ENCODE measurements at regions not wholly inside any gene's neighbourhood (a gene's known extent, or its start where the extent isn't known, plus 50 kb on each side); places are given as distances from the start of the nearest gene placed in this dataset.

- TF ChIP-seq GATA3 (IDR thresholded peaks at IDR 0.05; ENCODE audit: low read depth, low read length): no peak
- TF ChIP-seq GATA2 (IDR thresholded peaks at IDR 0.05; ENCODE audit: low read depth, low read length): no peak
Observed at GRCh38 chr4:117135634-117136354, 50.4 kb upstream of the TRAM1L1 start.

GRCh38 chr4:117137145-117137544 lies 51.8 kb upstream of the TRAM1L1 start:
- no peak for TF ChIP-seq GATA3 (IDR thresholded peaks at IDR 0.05; ENCODE audit: low read depth, low read length)

GRCh38 chr4:117154251-117154650 lies 68.9 kb upstream of the TRAM1L1 start:
- TF ChIP-seq GATA3 (IDR thresholded peaks at IDR 0.05; ENCODE audit: low read depth, low read length) (no peak), GATA2 (IDR thresholded peaks at IDR 0.05; ENCODE audit: low read depth, low read length) (no peak)

DNA sequence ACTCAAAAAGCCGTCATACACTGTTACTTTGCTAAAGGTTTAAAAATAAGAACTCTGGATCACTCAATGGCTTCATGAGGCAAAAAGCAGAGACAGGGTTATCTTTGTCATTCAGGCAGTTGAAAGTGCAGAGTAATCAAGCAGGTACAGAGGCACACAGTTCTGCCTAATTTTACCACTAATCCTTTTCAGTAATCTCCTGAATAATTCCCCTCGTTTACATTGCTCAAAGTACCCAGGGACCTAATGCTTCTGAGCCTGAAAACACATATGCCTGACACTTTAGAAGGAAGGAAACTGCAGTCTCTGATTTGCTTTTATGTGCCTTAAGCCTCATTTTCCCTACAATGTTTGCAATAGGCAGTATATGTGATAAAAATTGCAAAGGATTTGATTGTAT lies 71.4 kb upstream of the TRAM1L1 start:
- TF ChIP-seq GATA2 (IDR thresholded peaks at IDR 0.05; ENCODE audit: low read depth, low read length) (no peak), GATA3 (IDR thresholded peaks at IDR 0.05; ENCODE audit: low read depth, low read length) (no peak)

- no peak for TF ChIP-seq GATA2 (IDR thresholded peaks at IDR 0.05; ENCODE audit: low read depth, low read length)
- TF ChIP-seq GATA3 (IDR thresholded peaks at IDR 0.05; ENCODE audit: low read depth, low read length): no peak
Observed at GRCh38 chr4:117157360-117157759, 72.0 kb upstream of the TRAM1L1 start.

DNA sequence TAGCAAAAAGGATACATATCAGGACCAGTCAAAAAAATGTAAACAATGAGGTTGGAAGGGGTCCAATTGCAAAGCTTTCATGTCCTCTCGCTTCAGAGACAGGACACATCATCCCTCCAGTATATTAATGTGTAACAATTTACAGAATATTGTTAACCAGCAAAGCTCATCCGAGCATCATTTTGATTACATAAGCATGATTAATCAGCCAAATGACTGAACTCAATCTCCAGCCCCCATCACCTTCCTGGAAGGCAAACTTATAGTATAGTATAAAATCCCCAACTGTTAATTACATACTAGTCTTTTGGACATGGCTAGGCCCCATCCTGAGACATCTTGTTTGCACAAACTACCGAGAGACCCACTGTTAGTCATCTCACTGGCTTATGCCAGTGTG lies 77.6 kb upstream of the TRAM1L1 start:
- TF ChIP-seq GATA2 (IDR thresholded peaks at IDR 0.05; ENCODE audit: low read depth, low read length): no peak
- TF ChIP-seq GATA3 (IDR thresholded peaks at IDR 0.05; ENCODE audit: low read depth, low read length): no peak

DNA sequence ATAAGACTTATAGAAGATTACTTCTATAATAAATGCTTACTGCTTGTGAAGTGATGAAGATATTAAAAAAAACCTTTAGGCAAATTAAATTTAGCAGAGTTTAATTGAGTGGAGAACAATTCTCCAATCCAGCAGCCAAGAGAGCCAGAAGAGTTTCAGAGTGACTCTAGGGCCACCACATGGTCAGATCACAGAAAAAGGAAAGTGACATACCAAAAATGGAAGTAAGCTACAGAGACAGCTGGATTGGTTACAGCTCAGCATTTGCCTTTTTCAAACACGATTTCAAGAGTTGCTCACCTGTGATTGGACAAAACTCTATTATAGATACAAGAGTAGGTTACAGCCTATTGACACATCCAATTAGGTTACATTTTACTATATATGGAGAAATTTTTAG lies 79.0 kb upstream of the TRAM1L1 start:
- TF ChIP-seq GATA2 (IDR thresholded peaks at IDR 0.05; ENCODE audit: low read depth, low read length) (no peak), GATA3 (IDR thresholded peaks at IDR 0.05; ENCODE audit: low read depth, low read length) (no peak)

- TF ChIP-seq GATA2 (IDR thresholded peaks at IDR 0.05; ENCODE audit: low read depth, low read length) (no peak), GATA3 (IDR thresholded peaks at IDR 0.05; ENCODE audit: low read depth, low read length) (no peak)
Observed at GRCh38 chr4:117203231-117203630, 117.9 kb upstream of the TRAM1L1 start.

- TF ChIP-seq GATA2 (IDR thresholded peaks at IDR 0.05; ENCODE audit: low read depth, low read length): no peak
- TF ChIP-seq GATA3 (IDR thresholded peaks at IDR 0.05; ENCODE audit: low read depth, low read length): no peak
Observed at GRCh38 chr4:117210551-117210950, 125.2 kb upstream of the TRAM1L1 start.

GRCh38 chr4:117224256-117224655 lies 138.9 kb upstream of the TRAM1L1 start:
- no peak for TF ChIP-seq GATA2 (IDR thresholded peaks at IDR 0.05; ENCODE audit: low read depth, low read length)
- TF ChIP-seq GATA3 (IDR thresholded peaks at IDR 0.05; ENCODE audit: low read depth, low read length): no peak

DNA sequence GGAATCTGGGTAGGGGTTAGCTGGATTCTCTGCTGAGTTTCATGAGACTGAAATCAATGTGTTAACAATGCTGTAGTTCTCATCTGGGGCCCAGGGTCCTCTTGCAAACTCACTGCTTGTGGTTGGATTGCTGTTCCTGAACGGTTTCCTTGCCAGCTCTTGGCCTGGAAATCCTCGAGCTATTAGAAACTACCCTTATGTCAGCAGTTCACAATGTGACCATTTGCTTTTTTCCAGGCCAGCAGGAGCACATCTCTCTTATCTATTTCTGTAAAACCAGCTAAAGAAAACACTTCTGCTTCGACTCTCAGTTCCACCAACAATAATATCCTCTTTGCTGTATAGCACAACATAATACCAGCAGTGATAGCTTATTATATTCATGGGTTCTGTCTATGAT lies 140.1 kb upstream of the TRAM1L1 start:
- TF ChIP-seq GATA2 (IDR thresholded peaks at IDR 0.05; ENCODE audit: low read depth, low read length) (no peak), GATA3 (IDR thresholded peaks at IDR 0.05; ENCODE audit: low read depth, low read length) (no peak)

DNA sequence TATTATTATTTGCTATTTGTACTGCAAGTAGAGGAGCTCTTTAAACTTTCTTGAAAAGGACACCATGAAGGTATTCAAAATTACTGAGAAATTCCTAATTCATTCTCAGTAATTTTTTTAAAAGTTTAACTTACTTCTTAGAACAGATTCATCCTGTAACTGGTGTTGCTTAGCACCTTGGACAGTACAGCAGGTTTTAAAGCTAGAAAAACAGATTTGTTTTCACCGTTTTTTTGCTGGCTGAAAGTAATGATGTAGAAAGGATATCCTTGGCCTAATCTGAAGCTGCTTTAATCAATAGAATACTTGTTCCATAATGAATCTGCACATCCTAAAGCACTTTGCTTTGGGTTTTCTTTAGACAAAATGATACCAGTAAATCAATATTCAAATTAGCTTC lies 142.5 kb upstream of the TRAM1L1 start:
- TF ChIP-seq GATA2 (IDR thresholded peaks at IDR 0.05; ENCODE audit: low read depth, low read length) (no peak), GATA3 (IDR thresholded peaks at IDR 0.05; ENCODE audit: low read depth, low read length) (no peak)

- TF ChIP-seq GATA2 (IDR thresholded peaks at IDR 0.05; ENCODE audit: low read depth, low read length) (no peak), GATA3 (IDR thresholded peaks at IDR 0.05; ENCODE audit: low read depth, low read length) (no peak)
Observed at GRCh38 chr4:117239434-117239833, 154.1 kb upstream of the TRAM1L1 start.

DNA sequence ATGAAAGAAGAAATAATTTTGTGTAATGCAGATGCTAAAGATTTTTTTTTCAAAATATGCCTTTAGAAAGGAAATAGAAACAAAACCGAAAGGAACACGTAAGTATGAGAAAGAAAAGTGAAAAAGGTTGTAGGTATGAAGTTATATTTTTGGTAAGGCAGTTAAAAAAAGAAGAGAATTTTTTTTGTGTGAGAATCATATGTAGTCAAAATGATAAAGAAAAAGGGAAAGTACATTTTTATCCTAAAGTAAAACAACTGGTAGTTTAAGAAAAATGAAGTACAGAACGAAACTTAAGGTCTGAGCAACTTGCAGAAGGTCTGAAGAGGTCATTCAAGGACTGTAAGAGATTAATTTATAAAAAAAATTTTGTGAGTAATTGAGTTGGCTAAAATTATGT lies 164.0 kb upstream of the TRAM1L1 start:
- TF ChIP-seq GATA2 (IDR thresholded peaks at IDR 0.05; ENCODE audit: low read depth, low read length): no peak

- TF ChIP-seq GATA2 (IDR thresholded peaks at IDR 0.05; ENCODE audit: low read depth, low read length) (no peak), GATA3 (IDR thresholded peaks at IDR 0.05; ENCODE audit: low read depth, low read length) (no peak)
Observed at GRCh38 chr4:117264072-117264471, 178.7 kb upstream of the TRAM1L1 start.

DNA sequence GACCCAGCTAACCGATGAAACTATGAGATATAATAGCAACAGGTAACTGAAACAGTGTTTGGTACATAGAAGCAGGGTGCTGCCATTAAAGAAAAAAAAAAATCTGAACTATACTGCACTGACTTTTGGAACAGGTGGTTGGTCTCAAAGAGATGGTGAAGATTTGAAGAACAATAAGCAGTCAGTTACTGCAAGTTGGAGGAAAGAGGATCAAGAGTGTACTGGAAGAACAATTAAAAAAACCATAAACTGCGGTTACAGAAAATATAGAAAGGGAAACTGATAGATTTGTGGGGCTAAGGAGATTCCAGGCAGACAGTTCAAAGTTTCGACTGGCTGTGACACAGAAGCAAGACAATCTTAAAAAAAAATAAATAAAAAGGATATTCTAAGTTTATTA lies 181.9 kb upstream of the TRAM1L1 start:
- TF ChIP-seq GATA3 (IDR thresholded peaks at IDR 0.05; ENCODE audit: low read depth, low read length) (no peak), GATA2 (IDR thresholded peaks at IDR 0.05; ENCODE audit: low read depth, low read length) (no peak)
